ENCODE measurements at regions not wholly inside any gene's neighbourhood (a gene's known extent, or its start where the extent isn't known, plus 50 kb on each side); places are given as distances from the start of the nearest gene placed in this dataset.

DNA sequence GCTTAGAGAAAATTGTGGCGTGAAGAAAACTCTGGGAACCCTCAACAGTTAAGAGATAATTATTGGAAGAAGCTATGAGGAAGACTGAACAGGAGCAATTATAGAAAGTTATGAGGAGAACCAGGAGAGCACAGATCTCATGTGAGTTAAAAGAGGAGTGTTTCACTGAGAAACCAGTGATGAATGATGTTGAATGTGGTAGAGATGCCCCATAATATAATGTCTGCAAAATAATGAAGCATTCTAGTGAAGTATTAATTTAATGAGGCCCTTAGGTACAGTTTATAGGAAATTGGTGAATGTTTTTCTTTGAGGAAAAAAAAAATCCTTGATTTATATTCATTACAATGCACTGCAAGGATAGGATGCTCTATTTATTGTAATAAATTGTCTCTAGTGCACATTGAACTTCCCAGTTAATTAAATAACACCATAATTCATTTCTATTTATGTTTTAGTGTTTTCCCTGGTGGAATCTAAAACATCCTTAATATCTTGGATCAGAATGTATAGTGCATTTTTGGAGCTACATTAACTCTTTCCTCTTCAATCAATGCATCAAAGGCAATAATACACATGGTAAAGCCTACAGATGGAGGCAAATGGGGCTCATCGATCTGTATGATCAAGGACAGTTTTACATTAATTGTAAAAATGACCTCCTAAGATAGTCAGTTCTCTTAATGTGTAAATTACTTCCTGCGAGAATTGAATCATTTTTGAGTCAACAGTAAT lies 91.4 kb upstream of the EYS start:
- Histone ChIP-seq H3K4me3 (replicated peaks; ENCODE audit: low read depth, low read length) (no peak overlapping the region), H3K27me3 (replicated peaks; ENCODE audit: control insufficient read depth, insufficient read depth, low read length) (no peaks in the 10 kb centered on the region), H3K36me3 (ENCODE audit: control insufficient read depth, insufficient read depth, low read length) (no peaks in the 10 kb centered on the region)
- TF ChIP-seq, protein P1, sequence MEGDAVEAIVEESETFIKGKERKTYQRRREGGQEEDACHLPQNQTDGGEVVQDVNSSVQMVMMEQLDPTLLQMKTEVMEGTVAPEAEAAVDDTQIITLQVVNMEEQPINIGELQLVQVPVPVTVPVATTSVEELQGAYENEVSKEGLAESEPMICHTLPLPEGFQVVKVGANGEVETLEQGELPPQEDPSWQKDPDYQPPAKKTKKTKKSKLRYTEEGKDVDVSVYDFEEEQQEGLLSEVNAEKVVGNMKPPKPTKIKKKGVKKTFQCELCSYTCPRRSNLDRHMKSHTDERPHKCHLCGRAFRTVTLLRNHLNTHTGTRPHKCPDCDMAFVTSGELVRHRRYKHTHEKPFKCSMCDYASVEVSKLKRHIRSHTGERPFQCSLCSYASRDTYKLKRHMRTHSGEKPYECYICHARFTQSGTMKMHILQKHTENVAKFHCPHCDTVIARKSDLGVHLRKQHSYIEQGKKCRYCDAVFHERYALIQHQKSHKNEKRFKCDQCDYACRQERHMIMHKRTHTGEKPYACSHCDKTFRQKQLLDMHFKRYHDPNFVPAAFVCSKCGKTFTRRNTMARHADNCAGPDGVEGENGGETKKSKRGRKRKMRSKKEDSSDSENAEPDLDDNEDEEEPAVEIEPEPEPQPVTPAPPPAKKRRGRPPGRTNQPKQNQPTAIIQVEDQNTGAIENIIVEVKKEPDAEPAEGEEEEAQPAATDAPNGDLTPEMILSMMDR (IDR thresholded peaks at IDR 0.05; ENCODE audit: insufficient read depth, low read length, poor library complexity, severe bottlenecking) = no peak
- no peak for DNase-seq (ENCODE audit: extremely low read depth, insufficient read length)

DNA sequence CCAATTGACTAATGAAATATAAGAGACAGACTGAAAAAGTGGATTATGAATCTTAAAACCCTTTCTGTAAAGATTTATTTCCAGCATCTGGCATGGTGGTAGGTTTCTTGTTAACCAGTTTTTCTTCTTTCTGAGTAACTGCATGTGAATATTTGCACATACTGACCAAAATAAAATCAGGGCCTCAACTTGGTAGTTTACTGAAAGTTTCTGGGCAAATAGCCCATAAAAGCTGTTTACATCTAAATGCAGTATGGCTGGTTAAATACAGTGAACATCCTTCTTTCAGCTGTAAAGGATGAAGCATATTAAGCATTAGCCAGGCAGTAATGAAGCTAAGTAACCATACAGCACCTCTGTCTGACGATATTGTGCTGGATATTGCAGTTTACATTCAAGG lies 83.6 kb upstream of the EYS start:
- H3K36me3 ChIP-seq (ENCODE audit: control insufficient read depth, insufficient read depth, low read length) = no peaks in the 10 kb centered on the region
- TF ChIP-seq, protein P1 (IDR thresholded peaks at IDR 0.05; ENCODE audit: insufficient read depth, low read length, poor library complexity, severe bottlenecking) = no peak
- DNase-seq (ENCODE audit: extremely low read depth, insufficient read length) = no peak
- H3K4me3 ChIP-seq (replicated peaks; ENCODE audit: low read depth, low read length) = no peak overlapping the region
- H3K27me3 ChIP-seq (replicated peaks; ENCODE audit: control insufficient read depth, insufficient read depth, low read length) = no peaks in the 10 kb centered on the region

DNA sequence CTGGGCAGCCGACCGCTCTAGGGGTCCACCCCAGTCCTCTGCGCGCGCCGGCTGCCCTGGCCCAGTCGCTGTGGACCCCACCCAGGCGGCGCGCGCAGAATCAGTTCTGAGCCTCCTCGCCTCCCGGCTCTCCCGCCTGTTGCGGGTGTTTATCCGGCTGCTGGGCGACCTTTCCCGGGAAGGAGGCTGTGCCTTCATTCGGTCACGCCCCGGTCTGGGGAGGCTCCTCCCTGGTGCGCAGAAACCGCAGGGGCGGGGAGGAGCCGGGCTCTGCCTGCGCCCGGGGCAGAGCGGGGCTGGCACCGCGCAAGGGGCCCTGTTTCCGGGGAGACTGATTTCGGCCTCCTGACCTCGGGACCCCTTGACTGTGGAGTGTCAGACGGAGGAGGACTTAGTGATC lies 80.8 kb upstream of the EYS start:
- no peak for DNase-seq (ENCODE audit: extremely low read depth, insufficient read length)
- TF ChIP-seq, protein P1 (IDR thresholded peaks at IDR 0.05; ENCODE audit: insufficient read depth, low read length, poor library complexity, severe bottlenecking) = no peak
- Histone ChIP-seq H3K4me3 (replicated peaks; ENCODE audit: low read depth, low read length) (no peak overlapping the region), H3K27me3 (replicated peaks; ENCODE audit: control insufficient read depth, insufficient read depth, low read length) (no peaks in the 10 kb centered on the region), H3K36me3 (ENCODE audit: control insufficient read depth, insufficient read depth, low read length) (no peaks in the 10 kb centered on the region)

DNA sequence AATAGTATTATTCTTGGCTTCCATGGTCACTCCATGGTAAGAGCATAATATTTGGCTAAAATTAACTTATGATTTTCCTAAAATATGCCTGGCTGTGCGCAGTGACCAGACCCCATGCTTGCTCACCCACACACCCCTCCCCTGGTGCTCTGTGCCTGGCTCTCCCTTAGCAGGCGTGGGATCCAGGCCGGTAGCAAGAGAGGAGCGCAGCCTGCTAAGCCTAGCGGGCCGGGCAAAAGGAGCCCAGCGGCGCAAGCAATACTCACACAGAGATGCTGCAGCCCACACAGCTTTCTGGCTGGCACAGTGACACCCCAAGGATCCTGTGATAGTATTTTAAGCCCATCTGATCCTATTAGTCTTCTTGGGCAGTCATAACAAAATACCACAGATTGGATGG lies 79.8 kb upstream of the EYS start:
- TF ChIP-seq, protein P1 (IDR thresholded peaks at IDR 0.05; ENCODE audit: insufficient read depth, low read length, poor library complexity, severe bottlenecking) = no peak
- H3K27me3 ChIP-seq (replicated peaks; ENCODE audit: control insufficient read depth, insufficient read depth, low read length) = no peaks in the 10 kb centered on the region
- no peak for DNase-seq (ENCODE audit: extremely low read depth, insufficient read length)
- H3K36me3 ChIP-seq (ENCODE audit: control insufficient read depth, insufficient read depth, low read length) = no peaks in the 10 kb centered on the region
- H3K4me3 ChIP-seq (replicated peaks; ENCODE audit: low read depth, low read length) = no peak overlapping the region

DNA sequence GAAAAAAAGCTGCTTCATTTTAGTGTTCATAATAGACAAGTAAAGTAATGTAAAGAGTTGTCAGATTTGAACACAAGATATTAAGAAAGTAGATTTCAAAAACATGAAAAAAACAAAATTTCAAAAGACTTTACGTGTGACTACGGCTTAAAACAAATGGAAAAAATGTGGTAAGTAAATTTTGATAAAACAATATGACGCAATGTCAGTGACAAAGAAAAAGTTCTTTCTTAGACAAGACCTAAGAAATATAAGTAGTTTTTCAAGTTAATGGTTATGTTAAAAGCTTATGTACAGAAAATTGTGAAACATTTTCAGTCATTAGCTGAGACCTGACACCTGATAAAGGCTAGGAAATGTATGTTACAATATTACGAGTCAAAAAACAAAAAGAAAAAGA lies 73.7 kb upstream of the EYS start:
- DNase-seq (ENCODE audit: extremely low read depth, insufficient read length) = no peak
- Histone ChIP-seq H3K27me3 (replicated peaks; ENCODE audit: control insufficient read depth, insufficient read depth, low read length) (no peaks in the 10 kb centered on the region), H3K4me3 (replicated peaks; ENCODE audit: low read depth, low read length) (no peak overlapping the region), H3K36me3 (ENCODE audit: control insufficient read depth, insufficient read depth, low read length) (no peaks in the 10 kb centered on the region)
- TF ChIP-seq, protein P1 (IDR thresholded peaks at IDR 0.05; ENCODE audit: insufficient read depth, low read length, poor library complexity, severe bottlenecking) = no peak

DNA sequence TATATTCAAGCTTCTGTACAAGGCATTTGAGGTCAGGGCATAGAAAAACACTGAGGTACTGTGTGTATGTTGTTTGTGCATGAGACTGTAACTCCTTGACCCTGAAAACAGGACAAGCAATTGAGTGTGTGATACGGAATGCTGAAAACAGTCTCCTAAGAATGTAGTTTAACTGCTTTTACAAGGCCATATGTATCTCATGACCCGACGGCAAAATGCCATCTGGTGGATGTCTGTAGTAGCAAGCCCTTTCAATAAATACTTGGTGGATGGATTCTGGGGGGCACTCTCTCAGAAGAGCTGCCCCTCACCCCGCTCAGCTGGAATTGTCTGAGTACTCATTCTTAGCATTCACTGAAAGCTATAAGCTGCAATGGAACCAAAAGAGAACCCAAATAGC lies 69.3 kb upstream of the EYS start:
- no peak overlapping the region for H3K4me3 ChIP-seq (replicated peaks; ENCODE audit: low read depth, low read length)
- TF ChIP-seq, protein P1 (IDR thresholded peaks at IDR 0.05; ENCODE audit: insufficient read depth, low read length, poor library complexity, severe bottlenecking) = no peak
- H3K27me3 ChIP-seq (replicated peaks; ENCODE audit: control insufficient read depth, insufficient read depth, low read length) = no peaks in the 10 kb centered on the region
- H3K36me3 ChIP-seq (ENCODE audit: control insufficient read depth, insufficient read depth, low read length) = no peaks in the 10 kb centered on the region
- DNase-seq (ENCODE audit: extremely low read depth, insufficient read length) = no peak
